ENCODE measurements at regions not wholly inside any gene's neighbourhood (a gene's known extent, or its start where the extent isn't known, plus 50 kb on each side); places are given as distances from the start of the nearest gene placed in this dataset.
A peak's percentile ranks its signal among the peaks of the same experiment; 100 is the strongest.

DNA sequence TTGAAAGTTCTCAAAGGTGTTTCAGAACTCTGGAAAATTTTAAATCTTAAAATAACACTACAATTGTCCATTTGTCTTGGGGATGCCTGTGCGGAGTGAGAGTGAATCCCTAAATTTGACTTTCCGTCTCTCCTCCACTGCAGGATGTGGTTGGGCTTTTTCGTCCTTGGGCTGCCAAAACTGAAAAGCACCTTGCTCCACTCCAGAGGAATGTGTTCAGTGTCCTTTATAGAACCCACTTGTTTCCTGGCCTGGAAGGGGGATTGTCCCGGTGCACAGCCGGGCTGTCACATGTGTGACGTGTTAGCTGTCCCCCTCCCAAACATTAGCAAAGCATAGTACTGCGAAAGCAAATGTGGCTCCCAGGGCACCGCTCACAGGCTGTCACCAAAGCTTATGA, 69.6 kb upstream of the ATP10A start:
- Histone ChIP-seq H3K4me3 (ENCODE audit: low read depth in 1 of 3, low read length in 3 of 3) (no peak overlapping the region), H3K27me3 (ENCODE audit: control insufficient read depth in 3 of 3, insufficient read depth in 3 of 3, low read length in 3 of 3) (peaks cover 0 to 2% (median 0%) of the 10 kb centered on the region in 3 donors), H3K9me3 (ENCODE audit: control insufficient read depth in 2 of 2, insufficient read depth in 1 of 2, low read depth in 1 of 2, low read length in 1 of 2) (no peaks in the 10 kb centered on the region), H3K36me3 (ENCODE audit: control insufficient read depth in 3 of 3, insufficient read depth in 2 of 3, low read depth in 1 of 3, low read length in 3 of 3) (no peaks in the 10 kb centered on the region), H3K4me1 (ENCODE audit: control insufficient read depth in 3 of 3, insufficient read depth in 2 of 3, low read depth in 1 of 3, low read length in 2 of 3) (no peaks in the 10 kb centered on the region), H3K27ac (ENCODE audit: low read depth in 1 of 3, low read length in 2 of 3) (no peak overlapping the region)
- FAIRE-seq (no peak), DNase-seq (no peak)
- WGBS, 3 donors: 85 to 92% (median 86%) methylated on average over 8 of the region's 8 CpGs

DNA sequence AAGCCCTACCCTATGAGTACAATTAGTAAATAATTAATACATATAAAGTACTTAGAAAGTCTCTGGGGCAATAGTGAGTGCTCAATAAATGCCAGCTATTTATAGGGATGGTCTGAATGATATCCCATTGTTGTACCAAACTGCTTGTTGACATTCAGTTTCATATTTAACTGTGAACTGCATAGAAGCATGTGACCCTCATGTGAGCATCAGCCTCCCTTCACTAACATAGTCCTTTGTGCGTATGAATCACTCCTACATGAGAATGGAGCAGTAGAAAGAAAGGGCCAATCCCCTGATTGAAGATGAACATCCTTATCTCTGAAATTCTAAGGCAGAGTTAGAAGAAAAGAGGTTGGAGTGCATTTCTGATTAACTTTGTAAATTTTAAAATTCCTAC, 68.7 kb upstream of the ATP10A start:
- H3K36me3 ChIP-seq (ENCODE audit: control insufficient read depth in 3 of 3, insufficient read depth in 2 of 3, low read depth in 1 of 3, low read length in 3 of 3): no peaks in the 10 kb centered on the region
- no peaks in the 10 kb centered on the region for H3K4me1 ChIP-seq (ENCODE audit: control insufficient read depth in 3 of 3, insufficient read depth in 2 of 3, low read depth in 1 of 3, low read length in 2 of 3)
- DNase-seq (peak in 1 of 2 donors; percentile 45), FAIRE-seq (no peak)
- no peak overlapping the region for H3K4me3 ChIP-seq (ENCODE audit: low read depth in 1 of 3, low read length in 3 of 3)
- no peaks in the 10 kb centered on the region for H3K9me3 ChIP-seq (ENCODE audit: control insufficient read depth in 2 of 2, insufficient read depth in 1 of 2, low read depth in 1 of 2, low read length in 1 of 2)
- H3K27ac ChIP-seq (ENCODE audit: low read depth in 1 of 3, low read length in 2 of 3): no peak overlapping the region
- 68 to 78% (median 74%) methylated on average over 1 of the region's 1 CpG for WGBS, 3 donors
- H3K27me3 ChIP-seq (ENCODE audit: control insufficient read depth in 3 of 3, insufficient read depth in 3 of 3, low read length in 3 of 3): peaks cover 0 to 2% (median 0%) of the 10 kb centered on the region in 3 donors

DNA sequence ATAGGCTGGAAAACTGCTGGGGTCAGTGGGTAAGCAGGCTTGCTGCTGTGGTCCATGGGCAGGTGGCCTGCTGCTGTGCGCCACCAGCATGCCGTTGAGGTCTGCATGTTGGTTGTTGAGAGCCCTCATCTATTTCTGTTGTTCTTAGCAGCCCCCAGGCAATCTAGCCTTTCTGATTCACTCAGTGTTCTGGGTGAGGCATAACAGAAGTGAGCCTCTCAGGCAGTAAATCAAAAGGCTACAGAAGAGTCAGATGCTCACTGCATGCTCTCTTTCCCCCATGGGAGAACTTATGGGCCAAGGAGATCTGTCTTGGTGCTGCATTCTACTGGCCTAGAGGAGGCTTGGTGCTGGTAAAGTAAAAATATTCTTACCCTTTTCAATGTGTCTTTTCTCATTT, 67.8 kb upstream of the ATP10A start:
- no peak overlapping the region for H3K4me3 ChIP-seq (ENCODE audit: low read depth in 1 of 3, low read length in 3 of 3)
- H3K36me3 ChIP-seq (ENCODE audit: control insufficient read depth in 3 of 3, insufficient read depth in 2 of 3, low read depth in 1 of 3, low read length in 3 of 3): no peaks in the 10 kb centered on the region
- DNase-seq (no peak), FAIRE-seq (no peak)
- H3K4me1 ChIP-seq (ENCODE audit: control insufficient read depth in 3 of 3, insufficient read depth in 2 of 3, low read depth in 1 of 3, low read length in 2 of 3): no peaks in the 10 kb centered on the region
- WGBS, 3 donors: 91 to 96% (median 92%) methylated on average over 2 of the region's 2 CpGs
- H3K27me3 ChIP-seq (ENCODE audit: control insufficient read depth in 3 of 3, insufficient read depth in 3 of 3, low read length in 3 of 3): peaks cover 0 to 2% (median 0%) of the 10 kb centered on the region in 3 donors
- no peak overlapping the region for H3K27ac ChIP-seq (ENCODE audit: low read depth in 1 of 3, low read length in 2 of 3)
- H3K9me3 ChIP-seq (ENCODE audit: control insufficient read depth in 2 of 2, insufficient read depth in 1 of 2, low read depth in 1 of 2, low read length in 1 of 2): no peaks in the 10 kb centered on the region

Measured in small intestine (tissue), 7 donors.